NCI-H2029 (cell line): ENCODE measurements at regions not wholly inside any gene's neighbourhood (a gene's known extent, or its start where the extent isn't known, plus 50 kb on each side); places are given as distances from the start of the nearest gene placed in this dataset.

Source experiments
- DNase-seq: peaks from one replicate; lab custom pipeline; 2025; lab: John Stamatoyannopoulos, UW

DNA sequence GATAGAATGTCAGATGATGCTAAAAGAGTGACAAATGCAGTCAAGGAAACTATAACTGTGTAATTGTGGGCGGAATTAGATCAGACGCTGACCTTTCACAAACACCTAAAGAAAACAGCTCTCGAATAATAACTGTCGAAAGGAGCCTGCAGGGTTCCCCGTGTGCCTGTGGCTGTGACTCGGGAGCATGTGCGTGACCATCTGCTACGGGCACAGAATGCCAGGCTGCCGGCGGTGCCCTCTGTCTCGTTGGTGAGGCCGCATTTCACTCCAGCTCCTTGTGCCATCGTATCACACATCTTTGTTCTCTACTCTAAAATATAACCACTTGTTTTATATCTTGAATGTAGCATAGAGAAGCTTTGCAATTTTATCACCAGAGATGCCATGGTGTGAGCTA lies 267.8 kb upstream of the FMN2 start:
- no peak for DNase-seq

DNA sequence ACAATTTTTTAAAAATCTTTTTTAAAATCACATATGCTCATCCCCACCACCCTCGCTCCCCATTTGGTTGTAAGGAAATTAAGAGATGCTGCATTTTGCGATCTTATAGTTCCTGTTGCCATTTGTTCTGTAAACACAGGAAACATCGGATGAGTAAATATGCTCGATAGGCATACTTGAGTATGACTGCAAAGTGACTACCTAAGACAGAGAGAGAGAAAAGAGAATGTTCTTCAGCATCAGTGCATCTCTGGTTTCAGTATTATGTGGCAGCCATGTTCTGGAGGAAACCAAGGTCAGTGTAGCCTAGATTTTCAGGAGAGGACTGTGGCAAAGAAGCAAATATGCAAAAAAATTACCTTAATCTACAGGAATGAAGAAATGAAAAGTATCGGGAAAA lies 265.5 kb upstream of the FMN2 start:
- no peak for DNase-seq

DNA sequence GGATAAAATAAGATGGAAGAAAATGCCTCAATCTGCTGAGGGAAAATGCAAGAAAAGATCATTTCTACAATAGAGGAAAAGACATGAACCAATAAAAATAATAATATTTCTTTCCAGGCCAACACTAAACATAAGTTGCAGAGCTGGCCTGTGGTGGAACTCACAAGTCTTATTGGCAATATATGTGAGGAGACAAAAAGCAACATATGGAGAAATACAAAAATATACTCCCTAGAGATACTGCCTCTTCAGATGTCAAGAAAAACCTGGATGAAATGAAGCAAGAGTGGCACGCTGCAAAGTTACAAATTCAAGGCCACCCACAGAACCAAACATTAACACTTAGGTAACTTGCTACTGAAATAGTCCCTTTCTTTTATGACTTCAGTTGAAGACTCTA lies 264.9 kb upstream of the FMN2 start:
- no peak for DNase-seq

- no peak for DNase-seq
These were observed 262.1 kb upstream of the FMN2 start for GRCh38 chr1:239829535-239829934.

DNA sequence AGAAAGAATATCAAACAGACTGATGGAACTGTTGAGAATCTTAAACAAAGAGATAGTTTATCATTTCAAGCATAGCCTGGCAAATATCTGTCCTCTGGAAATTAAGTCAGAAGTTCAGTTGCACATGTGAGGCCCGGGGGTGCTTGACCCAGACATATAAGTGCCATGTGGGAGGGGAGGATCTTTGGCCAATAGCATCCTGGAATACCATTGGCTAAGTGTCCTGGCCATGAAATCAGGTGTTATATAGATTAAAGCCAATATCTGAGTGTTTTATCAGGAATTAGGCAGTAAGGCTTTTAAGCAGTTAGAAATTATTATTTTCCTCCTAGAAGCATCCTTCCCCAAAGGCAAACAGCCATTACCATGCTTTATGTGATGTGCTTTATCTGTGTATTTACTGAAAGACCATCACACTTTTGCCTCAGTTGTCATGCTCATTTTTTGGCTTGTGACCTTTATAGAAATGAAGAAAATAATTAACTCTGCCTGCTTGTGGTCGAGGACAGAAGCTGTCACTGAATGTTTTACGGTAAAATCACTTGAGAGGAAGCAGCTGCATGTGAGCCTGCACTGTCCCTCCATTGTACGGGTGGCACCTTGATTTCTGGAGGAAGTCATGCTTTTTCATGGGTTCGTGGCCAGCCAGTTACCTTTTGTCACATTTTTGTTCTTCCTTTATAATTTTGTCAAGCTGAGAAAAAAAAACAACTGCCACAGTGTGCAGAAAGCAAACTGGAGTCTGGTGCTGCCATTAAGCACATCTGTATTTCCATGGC lies 259.9 kb upstream of the FMN2 start:
- no peak for DNase-seq

DNA sequence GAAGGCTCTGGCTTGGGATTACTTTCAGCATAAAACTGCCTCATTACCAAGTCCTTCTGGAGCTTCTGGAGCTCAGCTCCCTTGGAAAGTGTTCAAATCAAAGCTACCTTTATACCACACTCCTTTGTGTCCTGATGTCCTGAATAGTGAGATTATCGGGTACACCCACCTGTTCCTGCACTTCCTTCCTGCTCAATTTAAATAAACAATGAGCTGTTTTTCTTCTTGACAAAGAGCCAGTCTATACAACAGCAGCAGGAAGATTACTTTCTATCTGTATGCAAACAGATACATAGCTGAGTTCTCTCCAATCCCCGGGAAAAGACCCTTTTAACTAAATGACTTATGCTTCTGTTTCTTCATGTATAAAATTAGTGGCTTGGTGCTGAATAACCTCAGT lies 258.0 kb upstream of the FMN2 start:
- no peak for DNase-seq

- no peak for DNase-seq
These were observed 255.7 kb upstream of the FMN2 start for GRCh38 chr1:239835946-239836440.

DNA sequence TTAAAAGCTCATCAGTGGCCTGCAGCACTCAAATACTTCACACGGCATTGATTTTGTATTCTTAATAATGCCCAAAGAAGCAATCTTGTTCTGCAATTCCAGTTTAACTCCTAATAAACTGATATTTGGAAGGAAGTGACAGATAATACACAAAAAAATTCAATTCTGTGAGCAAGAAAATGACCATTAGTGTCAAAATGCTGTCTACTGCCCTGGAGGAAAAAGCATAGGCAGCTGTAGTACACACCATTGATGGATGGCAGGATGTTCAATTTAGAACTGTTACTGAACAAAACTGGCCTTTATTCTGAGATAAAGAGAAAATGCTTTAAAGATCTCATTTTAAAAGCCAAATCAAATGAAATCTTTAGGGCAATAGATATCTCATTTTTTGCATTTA lies 251.3 kb upstream of the FMN2 start:
- no peak for DNase-seq

GRCh38 chr1:239840790-239841189 lies 250.9 kb upstream of the FMN2 start:
- no peak for DNase-seq

- no peak for DNase-seq
These were observed 250.1 kb upstream of the FMN2 start for GRCh38 chr1:239841631-239842030.

DNA sequence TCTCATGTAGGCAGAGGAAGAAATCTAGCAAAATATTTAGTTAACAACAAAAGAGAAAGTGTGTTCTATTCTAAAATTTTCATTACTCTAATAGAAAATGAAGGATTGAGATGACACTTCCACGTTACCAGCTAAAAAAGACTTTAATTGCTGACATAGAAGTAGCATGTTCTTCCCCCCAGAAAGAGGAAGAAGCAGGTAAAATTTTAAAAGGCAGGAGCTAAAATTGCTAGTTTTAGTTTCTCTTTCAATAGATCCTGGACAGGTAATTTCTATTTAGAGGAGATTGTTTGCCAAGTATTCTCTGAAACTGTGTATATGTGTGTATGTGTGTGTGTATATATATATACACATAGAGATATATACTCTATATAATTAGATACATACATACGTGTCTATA lies 248.1 kb upstream of the FMN2 start:
- DNase-seq: no peak

- no peak for DNase-seq
These were observed 246.8 kb upstream of the FMN2 start for GRCh38 chr1:239844833-239845232.

DNA sequence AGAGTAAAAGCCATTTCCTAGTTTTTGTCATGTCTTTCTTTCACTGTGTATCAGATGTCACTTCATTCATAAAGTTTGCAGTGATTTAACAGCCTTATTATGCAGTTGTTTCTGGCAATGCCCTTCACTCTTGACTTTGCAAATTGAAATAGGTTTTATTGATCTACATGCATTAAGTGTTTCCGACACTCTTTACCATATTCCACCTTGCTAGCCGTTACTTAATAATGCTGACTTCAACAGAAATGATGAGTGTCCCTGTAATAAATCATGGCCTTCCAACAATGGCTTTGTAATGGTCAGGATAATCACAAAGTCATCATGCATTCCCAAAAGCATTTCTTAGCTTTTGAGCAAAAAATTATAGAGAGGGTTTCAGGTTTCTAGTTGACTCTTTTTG lies 236.8 kb upstream of the FMN2 start:
- DNase-seq: no peak

- DNase-seq: no peak
These were observed 235.6 kb upstream of the FMN2 start for GRCh38 chr1:239856067-239856466.

DNA sequence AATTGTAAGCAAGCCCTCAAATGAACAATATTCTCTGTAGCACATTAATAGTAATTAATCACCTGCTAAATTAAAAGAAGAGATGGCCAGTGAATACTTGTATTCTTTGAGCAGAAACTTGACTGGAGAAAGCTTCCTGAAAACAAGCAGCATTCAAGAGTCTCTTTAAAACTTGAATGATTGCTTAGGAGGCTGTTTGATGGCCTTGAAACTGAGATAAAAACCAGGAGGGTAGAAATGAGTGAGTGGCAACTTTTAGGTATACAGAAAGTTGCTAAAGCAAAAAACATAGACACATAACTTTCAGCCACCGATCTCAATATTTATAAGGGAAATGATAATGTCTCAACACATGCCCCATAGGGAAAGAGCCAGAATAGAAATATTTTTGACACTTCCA lies 234.8 kb upstream of the FMN2 start:
- DNase-seq: no peak

DNA sequence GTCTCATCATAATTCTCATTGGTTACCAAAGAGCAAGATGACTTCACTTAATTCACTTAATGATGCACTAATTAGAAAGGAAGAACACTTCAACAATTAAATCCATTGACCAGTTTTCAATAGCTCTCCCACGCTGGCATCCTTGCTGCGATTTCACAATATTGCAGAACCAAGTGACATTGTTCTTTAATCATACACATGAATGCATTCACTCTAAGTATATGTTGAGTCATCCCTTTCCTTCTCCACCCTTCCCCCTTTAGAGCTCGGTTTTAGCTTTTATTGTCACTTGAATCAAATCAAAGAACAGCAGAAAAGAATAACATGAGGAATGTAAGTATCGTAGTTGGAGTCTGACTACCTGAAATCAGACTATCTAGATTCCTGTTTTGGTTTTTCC lies 233.6 kb upstream of the FMN2 start:
- DNase-seq: no peak

DNA sequence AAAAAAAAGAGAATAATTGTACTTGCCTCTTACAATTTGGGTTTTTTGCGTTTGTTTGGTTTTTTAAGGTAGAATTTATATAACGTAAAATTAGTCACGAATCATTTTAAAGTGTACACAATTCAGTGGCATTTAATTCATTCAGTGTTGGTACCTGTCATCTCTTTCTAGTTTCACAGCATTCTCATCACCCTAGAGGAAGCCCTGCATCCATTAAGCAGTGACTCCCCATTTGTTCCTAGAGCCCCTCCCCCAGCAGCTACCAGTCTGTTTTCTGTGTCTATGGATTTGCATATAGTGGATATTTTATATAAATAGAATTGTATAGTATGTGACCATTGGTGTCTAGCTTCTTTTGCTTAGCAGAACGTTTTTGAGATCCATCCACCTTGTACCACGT lies 233.2 kb upstream of the FMN2 start:
- no peak for DNase-seq

DNA sequence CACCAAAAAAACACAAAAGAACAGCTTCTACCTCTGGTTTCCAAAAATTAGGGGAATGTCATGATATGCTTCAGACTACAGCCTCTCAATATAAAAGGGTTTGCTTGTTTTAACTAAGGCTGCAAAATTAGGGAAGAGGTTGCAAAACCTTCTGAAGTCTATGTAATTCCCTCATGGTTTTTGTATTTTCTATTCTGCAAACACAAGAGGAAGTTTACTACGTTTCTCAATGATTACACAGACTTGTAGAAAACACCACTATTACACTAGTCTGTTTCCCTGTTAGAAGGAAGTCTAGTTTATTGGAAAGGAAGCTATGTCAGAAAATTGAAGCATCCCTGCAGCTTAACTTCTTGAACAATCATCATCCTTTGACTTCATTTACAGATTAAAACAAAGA lies 229.7 kb upstream of the FMN2 start:
- no peak for DNase-seq

DNA sequence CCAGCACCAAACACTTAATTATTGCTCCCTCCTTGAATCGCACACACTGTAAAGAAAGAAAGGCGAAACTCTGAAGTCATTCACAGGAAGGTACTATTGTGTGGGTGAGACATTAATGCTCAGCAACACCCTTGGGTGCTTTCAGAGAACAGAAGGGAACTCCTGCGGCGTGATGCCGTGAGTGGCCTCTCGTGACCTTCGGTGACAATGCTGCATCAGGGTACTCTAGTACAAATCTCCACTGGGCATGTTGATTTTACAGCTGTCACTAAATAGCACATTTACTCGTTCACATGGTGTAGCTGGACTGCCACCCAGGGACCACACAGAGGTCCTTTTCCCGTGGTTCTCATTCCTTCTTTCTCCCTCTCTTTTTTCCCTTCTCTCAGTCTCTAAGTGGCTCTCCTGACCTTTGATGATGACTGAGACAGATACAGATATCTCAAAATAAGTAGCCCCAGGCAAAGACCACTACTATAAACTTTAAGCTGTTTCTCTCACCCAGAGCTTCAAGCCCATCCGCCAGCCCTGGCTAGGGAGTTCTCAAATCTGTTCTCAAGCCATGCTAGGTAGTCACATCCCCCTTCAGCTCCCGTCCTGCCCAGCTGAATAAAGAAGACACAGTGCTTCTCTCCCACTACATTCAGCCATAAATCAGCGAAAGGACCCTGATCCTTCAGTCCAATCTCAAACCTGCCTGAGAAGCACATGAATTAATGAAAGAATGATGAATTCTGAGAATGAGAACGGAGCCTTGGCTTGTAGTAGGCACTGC lies 223.4 kb upstream of the FMN2 start:
- DNase-seq: no peak

DNA sequence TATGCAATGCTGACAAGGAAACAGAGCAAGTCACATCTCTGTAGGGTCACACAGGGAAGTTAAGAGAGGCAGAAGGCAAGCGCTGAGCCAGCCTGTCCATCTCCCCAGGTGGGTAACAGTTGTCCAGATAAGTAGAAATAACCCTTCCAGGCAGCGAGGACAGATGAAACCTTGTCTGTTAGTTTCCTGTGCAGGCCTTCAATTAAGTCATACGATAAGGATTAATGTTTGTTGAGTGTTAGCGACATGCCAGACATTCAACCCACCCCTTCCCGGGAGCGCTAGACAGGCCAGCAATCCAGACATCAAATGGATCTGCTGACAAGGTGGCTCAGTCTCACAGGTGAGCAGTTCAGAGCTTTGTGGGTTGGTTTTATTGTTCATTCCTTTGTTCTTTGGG lies 221.5 kb upstream of the FMN2 start:
- no peak for DNase-seq

- DNase-seq: no peak
These were observed 219.1 kb upstream of the FMN2 start for GRCh38 chr1:239872626-239873025.

- no peak for DNase-seq
These were observed 216.9 kb upstream of the FMN2 start for GRCh38 chr1:239874831-239875230.

DNA sequence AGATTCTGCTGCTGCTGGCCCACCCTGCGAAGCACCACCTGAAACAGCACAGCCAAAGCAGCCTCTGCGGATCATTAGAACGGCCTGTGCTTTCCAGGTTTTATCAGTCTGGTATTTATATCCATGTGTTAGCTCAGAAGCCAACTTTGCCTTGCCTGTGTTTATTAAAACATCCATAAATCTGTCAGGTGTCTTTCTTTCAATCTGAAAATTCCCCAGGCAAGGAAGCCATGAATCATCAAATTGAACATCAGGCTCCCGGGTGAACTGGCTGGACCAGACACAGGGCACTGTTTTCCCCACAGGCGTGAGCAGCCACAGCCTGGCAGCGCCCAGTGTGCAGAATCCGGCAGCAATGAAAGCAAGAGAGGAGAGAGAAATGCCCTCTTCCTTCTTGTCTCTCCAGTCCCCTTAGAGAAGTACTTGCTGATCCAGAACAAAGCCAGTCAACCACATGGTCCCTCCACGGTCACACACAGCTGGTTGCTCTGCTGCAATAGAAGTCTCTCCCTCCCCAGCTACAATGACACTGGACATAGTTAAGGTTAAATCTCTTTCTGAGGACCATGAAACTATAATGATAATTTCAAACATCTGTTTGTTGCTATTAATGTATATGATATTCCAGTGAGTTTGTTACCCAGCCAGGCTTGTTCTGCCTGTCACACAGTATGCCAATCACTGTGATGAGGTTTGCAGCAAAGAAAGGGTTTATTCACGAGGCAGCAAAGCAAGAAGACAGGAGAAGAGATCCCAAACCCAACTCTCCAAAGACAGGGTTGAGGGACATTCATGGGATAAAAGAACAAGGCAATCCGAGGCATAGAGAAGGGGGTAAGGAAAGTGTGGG lies 212.1 kb upstream of the FMN2 start:
- DNase-seq: no peak
